ENCODE measurements at regions not wholly inside any gene's neighbourhood (a gene's known extent, or its start where the extent isn't known, plus 50 kb on each side); places are given as distances from the start of the nearest gene placed in this dataset.

DNA sequence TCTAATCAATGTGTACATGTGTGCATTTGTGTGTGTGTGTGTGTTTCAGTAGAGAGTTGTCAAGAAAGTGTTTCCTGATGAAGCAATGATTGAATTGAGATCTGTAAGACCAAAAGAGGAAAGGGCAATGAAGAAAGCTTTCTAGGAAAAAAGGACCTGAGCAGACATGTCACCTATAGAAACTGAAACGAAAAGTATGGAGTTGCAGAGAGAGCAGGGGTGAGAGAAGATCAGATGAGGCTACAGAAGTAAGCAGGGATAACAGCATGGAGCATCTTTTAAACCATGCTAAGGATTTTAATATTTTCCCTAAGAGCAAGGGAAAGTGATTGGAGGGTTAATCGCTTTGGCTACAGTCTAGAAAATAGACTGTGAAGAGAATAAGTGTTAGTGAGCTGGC, 1459.4 kb upstream of the TENM4 start:
- DNase-seq (ENCODE audit: extremely low read depth in 1 of 2, low read depth in 1 of 2), result no peak

DNA sequence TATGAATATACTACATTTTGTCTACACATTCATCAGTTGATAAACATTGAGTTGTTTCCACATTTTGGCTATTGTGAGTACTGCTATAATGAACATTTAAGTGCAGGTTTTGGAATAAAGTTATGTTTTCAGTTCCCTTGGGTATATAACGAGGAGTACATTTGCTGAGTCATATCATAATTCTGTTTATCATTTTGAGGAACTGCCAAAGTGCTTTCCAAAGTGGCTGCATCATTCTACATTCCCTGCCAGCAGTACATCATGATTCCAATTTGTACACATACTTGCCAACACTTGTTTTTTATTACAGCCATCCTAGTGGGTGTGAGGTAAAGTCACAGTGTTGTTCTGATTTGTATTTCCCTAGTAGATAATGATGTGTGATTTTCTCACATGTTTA, 1458.6 kb upstream of the TENM4 start:
- no peak for DNase-seq (ENCODE audit: extremely low read depth in 1 of 2, low read depth in 1 of 2)

- no peak for DNase-seq (ENCODE audit: extremely low read depth in 1 of 2, low read depth in 1 of 2)
These were observed 1458.1 kb upstream of the TENM4 start for GRCh38 chr11:80898910-80899309.

- no peak for DNase-seq (ENCODE audit: extremely low read depth in 1 of 2, low read depth in 1 of 2)
These were observed 1445.9 kb upstream of the TENM4 start for GRCh38 chr11:80886684-80887083.

DNA sequence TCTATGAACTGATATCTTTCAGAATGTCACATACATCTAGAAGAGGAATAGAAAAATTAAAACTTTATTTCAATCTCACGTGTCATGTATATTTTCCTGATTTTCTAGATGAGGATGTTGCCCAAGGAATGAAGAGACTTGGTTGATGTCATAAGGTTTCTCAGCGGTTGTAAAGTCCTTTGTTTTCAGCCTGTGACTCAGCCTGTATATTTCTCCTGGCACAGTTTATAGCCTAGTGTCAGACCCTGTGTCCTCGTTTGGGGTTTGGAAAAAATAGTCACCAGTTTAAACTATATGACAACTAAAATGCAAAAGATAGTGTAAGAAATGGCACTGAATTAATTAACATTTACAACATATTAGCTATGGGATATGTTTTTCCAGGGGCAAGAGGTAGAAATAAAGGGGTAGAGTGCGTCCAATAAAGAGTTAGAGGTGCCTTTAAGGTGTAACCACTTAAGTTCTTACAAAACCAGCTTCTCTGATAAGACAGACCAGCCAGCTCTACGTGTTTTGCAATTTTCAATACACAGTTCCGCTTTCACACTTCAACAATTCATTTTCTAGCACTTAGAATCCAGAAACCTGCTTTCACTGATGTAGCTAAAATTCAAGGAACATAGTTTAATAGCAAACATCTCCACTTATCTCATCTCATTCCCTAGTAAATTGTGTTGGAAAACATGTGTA, 1432.6 kb upstream of the TENM4 start:
- no peak for DNase-seq (ENCODE audit: extremely low read depth in 1 of 2, low read depth in 1 of 2)

- no peak for DNase-seq (ENCODE audit: extremely low read depth in 1 of 2, low read depth in 1 of 2)
These were observed 1431.4 kb upstream of the TENM4 start for GRCh38 chr11:80872116-80872728.

DNA sequence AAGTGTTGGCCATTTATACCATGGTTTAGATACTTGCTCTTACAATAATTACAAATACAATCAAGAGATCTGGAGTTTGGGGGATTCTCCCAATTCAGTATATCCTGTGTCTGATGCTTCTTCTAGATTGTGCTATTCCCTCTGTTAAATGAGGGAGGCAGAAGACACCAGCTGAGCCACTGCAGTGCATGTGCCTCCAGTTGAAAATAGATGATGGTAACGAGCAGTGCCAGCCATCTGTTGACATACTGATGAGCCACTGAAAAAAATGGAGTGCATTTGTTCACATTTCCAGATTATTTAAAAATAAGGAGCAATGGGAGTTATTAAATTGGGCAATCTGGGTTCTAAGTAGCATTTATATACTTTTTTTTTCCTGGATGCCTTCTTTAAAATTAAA, 1428.0 kb upstream of the TENM4 start:
- no peak for DNase-seq (ENCODE audit: extremely low read depth in 1 of 2, low read depth in 1 of 2)

DNA sequence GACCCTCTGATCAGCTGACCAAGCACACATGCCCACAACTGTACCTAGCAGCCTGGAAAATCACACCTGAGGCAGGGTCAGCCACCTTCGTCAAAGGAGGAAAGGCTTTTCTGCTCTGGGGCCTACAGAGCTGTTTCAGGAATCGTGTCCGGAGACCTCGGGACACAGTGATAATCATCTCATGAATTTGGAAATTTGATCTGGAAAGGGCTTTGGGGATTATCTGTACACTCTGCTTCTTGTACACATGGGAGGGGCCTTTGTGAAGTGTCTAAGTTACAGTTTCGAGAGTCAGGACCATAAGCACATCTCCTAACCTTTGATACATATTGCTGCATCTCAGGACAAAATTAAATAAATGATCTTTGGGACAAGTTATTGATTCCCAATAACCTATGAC, 1421.2 kb upstream of the TENM4 start:
- DNase-seq (ENCODE audit: extremely low read depth in 1 of 2, low read depth in 1 of 2), result no peak

- DNase-seq (ENCODE audit: extremely low read depth in 1 of 2, low read depth in 1 of 2), result no peak
These were observed 1420.4 kb upstream of the TENM4 start for GRCh38 chr11:80861193-80861592.

- no peak for DNase-seq (ENCODE audit: extremely low read depth in 1 of 2, low read depth in 1 of 2)
These were observed 1419.8 kb upstream of the TENM4 start for GRCh38 chr11:80860632-80861031.

GRCh38 chr11:80856066-80856465, 1415.2 kb upstream of the TENM4 start:
- no peak for DNase-seq (ENCODE audit: extremely low read depth in 1 of 2, low read depth in 1 of 2)

DNA sequence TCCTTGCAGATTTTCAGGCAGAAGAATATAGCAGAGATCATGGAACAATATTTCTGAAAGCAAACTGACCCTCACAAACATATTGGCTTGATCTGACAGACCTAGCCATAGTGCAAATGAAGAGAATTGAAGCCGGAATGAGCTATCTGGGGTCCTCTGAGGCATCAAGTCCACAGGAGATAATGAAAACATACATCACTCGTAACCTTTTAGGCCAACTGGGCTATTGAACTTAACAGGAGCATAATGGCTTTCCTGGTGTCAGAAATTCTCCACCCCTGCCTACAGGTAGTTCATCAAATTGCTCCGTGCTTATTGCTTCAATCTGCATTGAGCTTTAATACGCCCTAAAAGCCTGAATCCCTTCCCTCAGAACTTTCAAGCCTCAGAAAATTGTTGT, 1414.6 kb upstream of the TENM4 start:
- no peak for DNase-seq (ENCODE audit: extremely low read depth in 1 of 2, low read depth in 1 of 2)

- no peak for DNase-seq (ENCODE audit: extremely low read depth in 1 of 2, low read depth in 1 of 2)
These were observed 1408.4 kb upstream of the TENM4 start for GRCh38 chr11:80849253-80849652.

DNA sequence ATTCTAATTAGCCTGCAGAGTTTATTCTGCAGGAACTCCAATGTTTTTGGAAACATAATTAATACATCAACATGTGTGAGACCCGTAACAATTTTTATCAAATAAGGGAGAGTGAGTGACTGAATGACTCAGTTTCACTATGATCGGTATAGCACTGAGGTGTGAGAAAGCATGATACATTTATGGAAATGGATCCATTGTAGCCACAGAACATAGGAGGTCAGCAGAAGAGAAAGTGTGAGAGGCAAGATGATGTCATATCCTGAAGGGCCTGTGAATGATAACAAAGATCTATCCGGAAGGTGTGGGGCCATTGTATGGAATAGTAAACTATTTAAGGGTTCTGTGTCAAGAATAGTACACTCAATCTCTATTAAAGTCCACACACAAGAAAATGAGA, 1406.1 kb upstream of the TENM4 start:
- DNase-seq (ENCODE audit: extremely low read depth in 1 of 2, low read depth in 1 of 2), result no peak

GRCh38 chr11:80846442-80846841, 1405.6 kb upstream of the TENM4 start:
- no peak for DNase-seq (ENCODE audit: extremely low read depth in 1 of 2, low read depth in 1 of 2)

- DNase-seq (ENCODE audit: extremely low read depth in 1 of 2, low read depth in 1 of 2), result no peak
These were observed 1403.4 kb upstream of the TENM4 start for GRCh38 chr11:80844110-80844819.

- no peak for DNase-seq (ENCODE audit: extremely low read depth in 1 of 2, low read depth in 1 of 2)
These were observed 1402.6 kb upstream of the TENM4 start for GRCh38 chr11:80843266-80843974.

- DNase-seq (ENCODE audit: extremely low read depth in 1 of 2, low read depth in 1 of 2), result no peak
These were observed 1401.4 kb upstream of the TENM4 start for GRCh38 chr11:80842246-80842645.

DNA sequence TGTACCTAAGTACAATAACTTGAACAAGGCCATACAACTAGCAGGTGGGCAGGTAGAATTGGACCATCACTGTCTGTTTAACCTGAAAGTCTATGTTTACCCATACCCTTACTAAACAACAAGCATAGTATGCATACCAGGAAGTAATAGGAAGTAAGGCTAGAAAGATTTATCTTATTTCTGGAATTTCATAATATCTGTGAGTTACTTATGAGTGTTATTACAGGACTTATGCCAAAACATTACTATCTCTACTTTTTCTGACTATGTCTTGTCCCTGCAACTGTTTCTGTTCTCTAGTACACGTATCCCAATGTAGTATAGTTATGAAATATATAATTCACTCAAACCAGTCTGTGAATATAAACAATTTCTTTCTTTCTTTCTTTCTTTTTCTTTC, 1400.8 kb upstream of the TENM4 start:
- DNase-seq (ENCODE audit: extremely low read depth in 1 of 2, low read depth in 1 of 2), result no peak

GRCh38 chr11:80838153-80838552, 1397.3 kb upstream of the TENM4 start:
- no peak for DNase-seq (ENCODE audit: extremely low read depth in 1 of 2, low read depth in 1 of 2)

- no peak for DNase-seq (ENCODE audit: extremely low read depth in 1 of 2, low read depth in 1 of 2)
These were observed 1396.2 kb upstream of the TENM4 start for GRCh38 chr11:80837051-80837450.

GRCh38 chr11:80831374-80831773, 1390.5 kb upstream of the TENM4 start:
- DNase-seq (ENCODE audit: extremely low read depth in 1 of 2, low read depth in 1 of 2), result no peak

Measured in activated CD8-positive, alpha-beta memory T cell treated with anti-CD3 and anti-CD28 coated beads for 1 hour (primary cell).